ENCODE measurements at regions not wholly inside any gene's neighbourhood (a gene's known extent, or its start where the extent isn't known, plus 50 kb on each side); places are given as distances from the start of the nearest gene placed in this dataset.

- DNase-seq (ENCODE audit: low spot score): no peak
Measured at GRCh38 chr2:158006961-158007719, 94.5 kb upstream of the UPP2 start.

GRCh38 chr2:158004126-158004764 lies 97.4 kb upstream of the UPP2 start:
- DNase-seq (ENCODE audit: low spot score): no peak

GRCh38 chr2:158002079-158002478 lies 99.6 kb upstream of the UPP2 start:
- DNase-seq (ENCODE audit: low spot score): no peak

- DNase-seq (ENCODE audit: low spot score): no peak
Measured at GRCh38 chr2:157996799-157997198, 104.9 kb upstream of the UPP2 start.

GRCh38 chr2:157995117-157995516 lies 106.6 kb upstream of the UPP2 start:
- DNase-seq (ENCODE audit: low spot score): no peak

GRCh38 chr2:157991932-157992331 lies 109.7 kb upstream of the UPP2 start:
- DNase-seq (ENCODE audit: low spot score): no peak

- DNase-seq (ENCODE audit: low spot score): no peak
Measured at GRCh38 chr2:157990173-157990572, 111.5 kb upstream of the UPP2 start.

GRCh38 chr2:157989227-157989626 lies 112.4 kb upstream of the UPP2 start:
- no peak for DNase-seq (ENCODE audit: low spot score)

GRCh38 chr2:157986761-157987160 lies 110.6 kb upstream of the ACVR1 start:
- DNase-seq (ENCODE audit: low spot score): no peak

GRCh38 chr2:157984866-157985265 lies 108.7 kb upstream of the ACVR1 start:
- no peak for DNase-seq (ENCODE audit: low spot score)

- no peak for DNase-seq (ENCODE audit: low spot score)
Measured at GRCh38 chr2:157980020-157980419, 103.9 kb upstream of the ACVR1 start.

GRCh38 chr2:157971702-157972101 lies 95.6 kb upstream of the ACVR1 start:
- no peak for DNase-seq (ENCODE audit: low spot score)

GRCh38 chr2:157967856-157968255 lies 91.7 kb upstream of the ACVR1 start:
- DNase-seq (ENCODE audit: low spot score): no peak

- no peak for DNase-seq (ENCODE audit: low spot score)
Measured at GRCh38 chr2:157959249-157959648, 83.1 kb upstream of the ACVR1 start.

GRCh38 chr2:157957596-157957995 lies 81.5 kb upstream of the ACVR1 start:
- no peak for DNase-seq (ENCODE audit: low spot score)

- DNase-seq (ENCODE audit: low spot score): no peak
Measured at GRCh38 chr2:157952558-157952957, 76.4 kb upstream of the ACVR1 start.

- no peak for DNase-seq (ENCODE audit: low spot score)
Measured at GRCh38 chr2:157948856-157949255, 72.7 kb upstream of the ACVR1 start.

GRCh38 chr2:157946919-157947557 lies 70.9 kb upstream of the ACVR1 start:
- DNase-seq (ENCODE audit: low spot score): no peak

- DNase-seq (ENCODE audit: low spot score): no peak
Measured at GRCh38 chr2:157940024-157940423, 63.9 kb upstream of the ACVR1 start.

- DNase-seq (ENCODE audit: low spot score): no peak
Measured at GRCh38 chr2:157938556-157938955, 62.4 kb upstream of the ACVR1 start.

GRCh38 chr2:157936406-157936805 lies 60.3 kb upstream of the ACVR1 start:
- DNase-seq (ENCODE audit: low spot score): no peak

GRCh38 chr2:157935378-157935906 lies 59.3 kb upstream of the ACVR1 start:
- DNase-seq (ENCODE audit: low spot score): no peak
